H1 (cell line): ENCODE measurements at regions not wholly inside any gene's neighbourhood (a gene's known extent, or its start where the extent isn't known, plus 50 kb on each side); places are given as distances from the start of the nearest gene placed in this dataset.

ENCODE experiments used
- CTCF ChIA-PET: fragments of 300-600 bp; sonication (Branson Sonifier 250); formaldehyde crosslinking; loops from one replicate; lab custom pipeline; 2021; ENCODE audit not compliant: partially characterized antibody; lab: Charles Lee
- POLR2A ChIA-PET: fragments of 300-600 bp; sonication (Branson Sonifier 250); formaldehyde crosslinking; loops from one replicate; lab custom pipeline; 2021; ENCODE audit warnings: inconsistent platforms; ENCODE audit not compliant: partially characterized antibody; lab: Charles Lee
- DNase-seq, 2 experiments: peaks; one replicate each; pipeline versions ENCODE4 v3.0.0 to v3.0.0-alpha.2; 2010 to 2022; ENCODE audit warnings: low spot score in 2 of 2, low read depth in 1 of 2, mixed read lengths in 1 of 2
- FAIRE-seq: peaks from 2 replicates; lab custom pipeline; 2011; peaks lifted over from hg19 to GRCh38; lab: Jason Lieb, UNC
- H2AFZ ChIP-seq: 2 replicates; pipeline ENCODE4 v1.8.1; 2012; ENCODE audit warnings: low read length, inconsistent platforms
- H2AK5ac ChIP-seq: 2 replicates; pipeline ENCODE4 v1.6.1; 2013; ENCODE audit warnings: low read depth, low read length
- H2BK120ac ChIP-seq: replicated peaks from 2 replicates; pipeline ENCODE3; 2013; ENCODE audit warnings: low read depth, low read length, inconsistent platforms
- H2BK12ac ChIP-seq: 2 replicates; pipeline ENCODE4 v1.6.1; 2013; ENCODE audit warnings: low read depth, low read length
- H2BK15ac ChIP-seq: 2 replicates; pipeline ENCODE4 v1.6.1; 2013; ENCODE audit warnings: low read length
- H2BK20ac ChIP-seq: 2 replicates; pipeline ENCODE4 v1.6.1; 2013; ENCODE audit warnings: low read length
- H2BK5ac ChIP-seq: 2 replicates; pipeline ENCODE4 v1.6.1; 2013; ENCODE audit warnings: low read depth, low read length
- H3K14ac ChIP-seq: 2 replicates; pipeline ENCODE4 v1.6.1; 2013; ENCODE audit warnings: inconsistent platforms; ENCODE audit not compliant: insufficient read length
- H3K18ac ChIP-seq: 2 replicates; pipeline ENCODE4 v1.6.1; 2013; ENCODE audit warnings: low read length; ENCODE audit errors: extremely low read depth
- H3K23ac ChIP-seq: 2 replicates; pipeline ENCODE4 v1.6.1; 2013; ENCODE audit warnings: inconsistent platforms; ENCODE audit not compliant: insufficient read length
- H3K23me2 ChIP-seq: 2 replicates; pipeline ENCODE4 v1.6.1; 2013; ENCODE audit warnings: low read depth, low read length
- H3K27ac ChIP-seq: 2 replicates; pipeline ENCODE4 v1.6.1; 2011; ENCODE audit warnings: low read depth, low read length, inconsistent platforms
- H3K27me3 ChIP-seq, 4 experiments: replicated peaks in 1 of 4; 1 replicate in 1 of 4; 2 replicates in 3 of 4; pipeline versions ENCODE4 v1.6.1 to v1.8.1; 2011 to 2013; ENCODE audit warnings: low read length in 3 of 4, mild to moderate bottlenecking in 3 of 4, inconsistent platforms in 2 of 4, mixed read lengths in 2 of 4, moderate library complexity in 1 of 4; ENCODE audit not compliant: control insufficient read depth in 3 of 4, insufficient read depth in 3 of 4; ENCODE audit errors: extremely low read depth in 1 of 4
- H3K36me3 ChIP-seq, 4 experiments: 2 replicates each; pipeline versions ENCODE4 v1.6.1 to v1.8.1; 2011 to 2013; ENCODE audit warnings: mild to moderate bottlenecking in 4 of 4, low read length in 3 of 4, moderate library complexity in 2 of 4, control low read depth in 1 of 4, inconsistent platforms in 1 of 4; ENCODE audit not compliant: insufficient read depth in 4 of 4, control insufficient read depth in 2 of 4
- H3K4ac ChIP-seq: replicated peaks from 2 replicates; pipeline ENCODE3; 2013; ENCODE audit warnings: low read length, low read depth, mixed read lengths, inconsistent platforms; ENCODE audit not compliant: insufficient read length
- H3K4me1 ChIP-seq, 4 experiments: replicated peaks in 1 of 4; 1 replicate in 1 of 4; 2 replicates in 3 of 4; pipeline versions ENCODE4 v1.6.1 to v1.8.1; 2011 to 2013; ENCODE audit warnings: low read length in 3 of 4, inconsistent platforms in 2 of 4, mixed read lengths in 1 of 4; ENCODE audit not compliant: insufficient read depth in 4 of 4, control insufficient read depth in 3 of 4
- H3K4me2 ChIP-seq, 2 experiments: 2 replicates each; pipeline versions ENCODE4 v1.6.1 to v1.8.1; 2011 to 2013; ENCODE audit warnings: low read depth in 2 of 2, low read length in 2 of 2, control low read depth in 1 of 2, inconsistent platforms in 1 of 2, mild to moderate bottlenecking in 1 of 2; ENCODE audit not compliant: insufficient read depth in 1 of 2
- H3K4me3 ChIP-seq, 4 experiments: fragments of 200-600, 300-600 bp in 1 of 4; sonication (generic), shearing (Covaris generic), sonication (Bioruptor Twin) in 1 of 4; 2 replicates each; pipeline versions ENCODE4 v1.5.1 to v1.8.1; 2011 to 2016; ENCODE audit warnings: low read length in 4 of 4, low read depth in 3 of 4, control low read depth in 2 of 4, inconsistent platforms in 2 of 4, mild to moderate bottlenecking in 2 of 4, mixed read lengths in 1 of 4, moderate library complexity in 1 of 4; ENCODE audit not compliant: insufficient read depth in 2 of 4; ENCODE audit errors: extremely low read depth in 1 of 4
- H3K56ac ChIP-seq: replicated peaks from 2 replicates; pipeline ENCODE3; 2013; ENCODE audit warnings: low read depth, mild to moderate bottlenecking, mixed read lengths, low read length, inconsistent platforms; ENCODE audit not compliant: insufficient read length
- H3K79me1 ChIP-seq: 2 replicates; pipeline ENCODE4 v1.6.1; 2013; ENCODE audit warnings: low read depth, low read length, control low read depth
- H3K79me2 ChIP-seq, 2 experiments: 2 replicates each; pipeline versions ENCODE4 v1.6.1 to v1.8.1; 2012 to 2013; ENCODE audit warnings: low read length in 2 of 2, mild to moderate bottlenecking in 2 of 2, inconsistent platforms in 1 of 2; ENCODE audit not compliant: insufficient read depth in 2 of 2, control insufficient read depth in 1 of 2
- H3K9ac ChIP-seq, 4 experiments: replicated peaks in 1 of 4; 1 replicate in 1 of 4; 2 replicates in 3 of 4; pipeline versions ENCODE4 v1.6.1 to v1.8.1; 2011 to 2013; ENCODE audit warnings: low read depth in 3 of 4, low read length in 3 of 4, control low read depth in 2 of 4, mild to moderate bottlenecking in 2 of 4, moderate library complexity in 2 of 4, inconsistent platforms in 1 of 4; ENCODE audit errors: extremely low read depth in 1 of 4
- H3K9me3 ChIP-seq, 2 experiments: 2 replicates each; pipeline versions ENCODE4 v1.6.1 to v1.8.1; 2012 to 2013; ENCODE audit warnings: mild to moderate bottlenecking in 2 of 2, moderate library complexity in 2 of 2, control low read depth in 1 of 2, inconsistent platforms in 1 of 2, low read depth in 1 of 2, low read length in 1 of 2, mixed read lengths in 1 of 2; ENCODE audit not compliant: insufficient read depth in 2 of 2
- H4K20me1 ChIP-seq, 2 experiments: replicated peaks in 1 of 2; 2 replicates each; pipeline versions ENCODE3 to v1.8.1; 2011 to 2013; ENCODE audit warnings: inconsistent platforms in 2 of 2, low read length in 2 of 2, mild to moderate bottlenecking in 1 of 2; ENCODE audit not compliant: insufficient read depth in 2 of 2, control insufficient read depth in 1 of 2
- H4K5ac ChIP-seq: 2 replicates; pipeline ENCODE4 v1.6.1; 2013; ENCODE audit warnings: low read length, low read depth, mixed read lengths, inconsistent platforms; ENCODE audit not compliant: insufficient read length
- H4K8ac ChIP-seq: 2 replicates; pipeline ENCODE4 v1.8.0; 2013; ENCODE audit warnings: mild to moderate bottlenecking, moderate library complexity, low read length, inconsistent platforms; ENCODE audit not compliant: insufficient read depth; ENCODE audit errors: extremely low read depth
- H4K91ac ChIP-seq: replicated peaks from 2 replicates; pipeline ENCODE3; 2013; ENCODE audit warnings: low read length, mixed read lengths, inconsistent platforms; ENCODE audit not compliant: insufficient read length
- BACH1 ChIP-seq: IDR thresholded peaks from 2 replicates; pipeline ENCODE4 v1.6.1; 2012; ENCODE audit warnings: low read length, improper control_type of control experiment
- CHD2 ChIP-seq: IDR thresholded peaks from 2 replicates; pipeline ENCODE4 v1.6.1; 2012; ENCODE audit warnings: low read length, improper control_type of control experiment
- CTBP2 ChIP-seq: IDR thresholded peaks from 2 replicates; pipeline ENCODE4 v1.7.0; 2011; ENCODE audit warnings: borderline replicate concordance, mild to moderate bottlenecking, moderate library complexity, mixed read lengths, low read length; ENCODE audit not compliant: insufficient read depth, insufficient read length
- EGR1 ChIP-seq: IDR thresholded peaks from 2 replicates; pipeline ENCODE4 v1.6.1; 2011; ENCODE audit warnings: low read depth, low read length, borderline replicate concordance
- HDAC6 ChIP-seq: IDR thresholded peaks from one replicate; pipeline ENCODE4 v1.7.1; 2012; ENCODE audit warnings: low read depth, mild to moderate bottlenecking, inconsistent platforms, low read length, moderate library complexity
- KDM1A ChIP-seq: fragments of 200-600, 300-600 bp; sonication (generic); IDR thresholded peaks from 2 replicates; pipeline ENCODE4 v1.7.1; 2016; ENCODE audit warnings: mild to moderate bottlenecking, low read length, borderline replicate concordance
- MAX ChIP-seq: IDR thresholded peaks from 2 replicates; pipeline ENCODE4 v1.6.1; 2012; ENCODE audit warnings: inconsistent platforms
- POLR2AphosphoS5 ChIP-seq: IDR thresholded peaks from 2 replicates; pipeline ENCODE4 v1.6.1; 2011; ENCODE audit warnings: low read depth, low read length
- RNF2 ChIP-seq: fragments of 200-900, 300-1000 bp; sonication (generic); IDR thresholded peaks from 2 replicates; pipeline ENCODE4 v1.7.1; 2016; ENCODE audit warnings: borderline replicate concordance, low read depth, mild to moderate bottlenecking, antibody characterized with exemption, low read length; ENCODE audit not compliant: poor library complexity, severe bottlenecking; ENCODE audit errors: missing control alignments
- SAP30 ChIP-seq: fragments of 300-600 bp; sonication (generic); IDR thresholded peaks from 2 replicates; pipeline ENCODE4 v1.7.1; 2012; ENCODE audit warnings: low read length, moderate library complexity, mild to moderate bottlenecking, inconsistent platforms; ENCODE audit not compliant: insufficient read depth, insufficient replicate concordance
- SP4 ChIP-seq: IDR thresholded peaks from 2 replicates; pipeline ENCODE4 v1.6.1; 2012; ENCODE audit warnings: low read length, inconsistent platforms
- TEAD4 ChIP-seq: IDR thresholded peaks from 2 replicates; pipeline ENCODE4 v1.6.1; 2012; ENCODE audit warnings: low read depth, low read length, inconsistent platforms, mixed read lengths
- WGBS, 2 experiments: shearing (Covaris generic) in 1 of 2; methylation state at CpG; one replicate each; pipeline versions ENCODE4 v1.1.6 to v1.1.7; 2013 to 2015; ENCODE audit warnings: low lambda C conversion rate in 2 of 2, mixed read lengths in 2 of 2, inconsistent platforms in 1 of 2, low coverage in 1 of 2, missing lambda C conversion rate in 1 of 2; ENCODE audit not compliant: insufficient replicate concordance in 2 of 2, insufficient coverage in 1 of 2, insufficient read length in 1 of 2; ENCODE audit errors: extremely low coverage in 1 of 2, missing lambda C conversion rate in 1 of 2; 5-methylcytosine and 5-hydroxymethylcytosine counted together

- H2BK12ac ChIP-seq: no peak overlapping the region
- no peaks in the 10 kb centered on the region for H3K9me3 ChIP-seq
- no peak for DNase-seq
- 83% methylated on average over 9 of the region's 9 CpGs; no CpG with 5 or more reads in 1 of the 2 experiments for WGBS, 2 experiments
- H4K91ac ChIP-seq: no peak overlapping the region
- no peak overlapping the region for H2AFZ ChIP-seq
- H2BK15ac ChIP-seq: no peak overlapping the region
- H2BK5ac ChIP-seq: no peak overlapping the region
- no peak overlapping the region for H2AK5ac ChIP-seq
- H3K56ac ChIP-seq: no peak overlapping the region
- H3K79me1 ChIP-seq: no peaks in the 10 kb centered on the region
- H3K9ac ChIP-seq: no peak overlapping the region
- H3K4me1 ChIP-seq: peaks cover 4 to 18% (median 10%) of the 10 kb centered on the region in 4 experiments
- no peaks in the 10 kb centered on the region for H3K36me3 ChIP-seq
- H3K27ac ChIP-seq: no peak overlapping the region
- no peak overlapping the region for H3K4ac ChIP-seq
- no peak for FAIRE-seq
- H2BK120ac ChIP-seq: no peak overlapping the region
- POLR2A ChIA-PET: no interaction called here
- H4K20me1 ChIP-seq: no peaks in the 10 kb centered on the region
- H3K4me2 ChIP-seq: no peak overlapping the region
- peaks cover 0 to 10% (median 0%) of the 10 kb centered on the region in 4 experiments; a peak in 1 of 7 replicates for H3K27me3 ChIP-seq
- peaks cover 5% of the 10 kb centered on the region; the same call in 1 of the 2 replicates for H3K23me2 ChIP-seq
- no peaks in the 10 kb centered on the region for H3K79me2 ChIP-seq
- H4K8ac ChIP-seq: no peak overlapping the region
- no peak overlapping the region for H3K18ac ChIP-seq
- CTCF ChIA-PET: no interaction called here
- no peak overlapping the region for H2BK20ac ChIP-seq
- no peak overlapping the region for H4K5ac ChIP-seq
- H3K23ac ChIP-seq: no peak overlapping the region
- H3K4me3 ChIP-seq: no peak overlapping the region
- no peak overlapping the region for H3K14ac ChIP-seq
- TF ChIP-seq CTBP2 (no peak), POLR2AphosphoS5 (no peak), CHD2 (no peak), KDM1A (no peak), HDAC6 (no peak), MAX (no peak), RNF2 (no peak), SAP30 (no peak), SP4 (no peak), BACH1 (no peak), EGR1 (no peak), TEAD4 (no peak)
Measured at GRCh38 chr10:31136930-31137885, 105.5 kb upstream of the ZNF438 start.
